ENCODE measurements at regions not wholly inside any gene's neighbourhood (a gene's known extent, or its start where the extent isn't known, plus 50 kb on each side); places are given as distances from the start of the nearest gene placed in this dataset.
"Not testable (repeated sequence)": the region's sequence is repeated elsewhere in the genome, so short reads cannot be mapped to it uniquely, and the experiment has no call there.

GRCh38 chr13:87878706-87879105 is 207.5 kb downstream of the SLITRK5 start:
- DNase-seq = no peak

GRCh38 chr13:87884884-87885283 is 213.7 kb downstream of the SLITRK5 start:
- no peak for DNase-seq

GRCh38 chr13:87887459-87888123 is 216.4 kb downstream of the SLITRK5 start:
- no peak for DNase-seq

GRCh38 chr13:87889254-87889653 is 218.1 kb downstream of the SLITRK5 start:
- DNase-seq = no peak

DNA sequence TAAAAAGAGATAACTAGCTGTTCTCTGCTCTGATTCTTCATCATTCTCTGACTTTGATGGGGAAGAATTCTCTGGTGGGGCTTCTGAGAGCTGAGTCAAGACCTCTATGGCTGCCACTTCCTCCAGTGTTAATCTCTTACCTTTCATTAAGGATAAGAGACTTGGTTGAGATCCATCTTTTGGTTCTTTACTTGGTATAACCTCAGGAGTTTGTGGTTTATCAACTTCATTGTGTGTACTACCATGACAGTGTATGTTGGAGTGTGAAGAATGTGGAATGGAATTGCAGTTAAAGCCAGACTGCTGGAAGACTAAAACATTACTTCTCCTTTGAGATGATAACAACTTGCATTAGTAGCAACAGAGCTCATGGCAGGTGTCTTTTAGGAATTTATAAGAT is 222.0 kb downstream of the SLITRK5 start:
- DNase-seq = no peak

DNA sequence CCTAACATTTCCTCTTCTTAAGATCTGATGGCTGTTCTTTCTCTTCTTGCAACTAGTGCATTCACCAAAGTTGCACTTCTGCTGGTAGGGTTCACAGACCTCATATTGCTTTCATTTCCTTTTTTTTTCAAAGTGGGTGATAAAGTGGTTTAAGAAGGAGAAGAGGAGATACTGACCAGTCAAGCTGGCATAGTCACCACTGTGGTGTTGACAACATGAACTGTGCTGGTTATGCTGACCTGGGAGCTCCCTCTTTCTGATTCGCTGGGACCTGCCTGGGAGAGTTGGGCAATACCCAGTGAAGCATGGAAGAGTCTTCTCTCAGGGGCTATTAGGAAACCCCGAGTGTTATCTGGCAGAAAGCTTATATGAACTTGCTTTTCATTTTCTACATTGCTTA is 222.9 kb downstream of the SLITRK5 start:
- DNase-seq = peak; percentile 2 to 18

DNA sequence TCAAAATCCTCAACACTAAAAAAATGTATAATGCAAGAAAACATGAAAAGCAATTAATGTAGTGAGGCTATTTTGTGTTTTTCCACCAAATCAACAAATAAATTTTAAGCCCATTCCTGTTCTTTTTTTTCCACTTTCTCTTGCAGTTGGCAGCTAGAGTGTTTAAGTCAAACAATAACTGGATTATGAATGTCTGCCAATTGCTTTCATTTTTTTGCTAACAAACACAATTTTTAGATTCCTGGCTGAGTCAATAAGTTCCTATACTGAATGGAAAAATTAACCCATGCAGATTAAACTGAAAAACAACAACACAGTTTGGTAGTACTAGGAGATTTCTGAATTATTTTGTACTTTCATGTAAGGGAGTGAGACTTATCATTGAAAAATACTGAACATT is 232.4 kb downstream of the SLITRK5 start:
- DNase-seq = no peak

- no peak for DNase-seq
Measured at GRCh38 chr13:87906411-87906810, 235.2 kb downstream of the SLITRK5 start.

- no peak for DNase-seq
Measured at GRCh38 chr13:87907202-87907601, 236.0 kb downstream of the SLITRK5 start.

- no peak for DNase-seq
Measured at GRCh38 chr13:87919956-87920355, 248.8 kb downstream of the SLITRK5 start.

DNA sequence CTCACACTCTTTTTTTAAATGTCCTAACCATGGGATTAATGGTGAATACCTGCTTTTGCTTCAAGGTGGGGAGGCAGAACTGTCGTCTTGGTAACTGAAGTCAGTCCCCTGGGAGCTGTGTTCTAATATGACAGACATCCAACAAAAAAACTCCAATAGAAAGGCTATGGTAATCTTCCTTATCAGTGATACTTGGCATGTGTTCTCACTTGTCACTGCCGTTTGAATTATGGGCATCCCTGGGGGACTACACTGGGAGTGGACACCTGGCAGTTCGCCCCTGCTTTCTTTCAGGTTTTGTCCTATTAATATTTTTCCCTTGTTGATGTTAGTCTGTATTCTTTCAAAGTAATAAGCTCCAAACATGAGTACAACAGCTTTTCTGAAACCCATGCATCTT is 252.6 kb downstream of the SLITRK5 start:
- no peak for DNase-seq

DNA sequence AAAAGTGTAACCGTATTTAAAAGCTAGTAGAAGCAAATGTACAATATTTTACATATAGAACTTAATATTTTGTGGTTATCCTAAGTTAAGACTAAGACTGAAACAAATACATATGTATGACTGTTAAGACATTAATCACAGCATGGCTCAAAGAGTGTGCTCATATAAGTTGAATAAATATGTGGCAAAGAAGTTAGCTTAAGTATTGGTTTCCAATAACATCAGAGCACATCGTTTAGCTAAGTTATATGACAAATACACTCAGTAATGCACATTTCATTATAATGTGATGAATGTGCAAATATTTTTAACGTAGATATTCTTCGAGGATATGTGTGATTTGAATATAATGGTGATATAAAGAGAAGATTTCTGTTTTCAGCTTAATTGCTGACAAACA is 253.8 kb downstream of the SLITRK5 start:
- no peak for DNase-seq

- DNase-seq = no peak
Measured at GRCh38 chr13:87940776-87941175, 269.6 kb downstream of the SLITRK5 start.

- no peak for DNase-seq
Measured at GRCh38 chr13:87941226-87941625, 270.1 kb downstream of the SLITRK5 start.

DNA sequence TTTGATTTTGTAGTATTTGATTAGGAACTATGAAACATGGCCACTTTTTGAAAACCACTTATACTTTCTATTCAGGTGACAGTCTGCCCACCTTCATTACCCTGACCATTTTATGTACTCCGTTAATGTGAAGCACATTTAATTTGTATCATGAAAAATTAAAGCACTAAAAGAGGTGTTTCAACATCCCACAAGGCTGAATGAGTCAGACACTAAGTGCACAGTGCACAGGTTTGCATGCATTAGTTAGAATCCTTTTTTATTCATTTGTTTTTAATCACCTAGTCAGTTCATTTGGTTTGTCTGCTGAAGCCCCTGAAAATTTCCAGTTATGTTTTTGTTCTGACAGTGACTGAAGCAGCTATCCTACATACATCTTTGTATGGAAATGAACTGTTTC is 271.0 kb downstream of the SLITRK5 start:
- DNase-seq = no peak

DNA sequence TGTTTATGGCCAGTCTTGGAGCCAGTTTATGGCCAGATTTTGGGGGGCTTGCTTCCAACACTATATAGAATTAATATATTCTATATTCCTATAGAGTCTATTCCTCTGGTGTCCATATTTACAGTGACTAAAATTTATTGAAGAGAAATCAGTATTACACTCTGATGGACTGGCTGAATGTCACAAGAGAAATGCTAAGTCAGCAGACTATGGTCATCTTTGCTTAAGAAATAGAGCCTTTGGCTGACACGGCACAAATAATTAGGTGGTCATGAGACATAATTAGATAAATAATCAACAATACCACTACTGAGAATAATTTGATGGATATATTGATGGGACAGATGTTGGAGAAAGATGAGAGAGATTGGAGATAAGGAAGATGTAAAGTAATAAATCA is 272.9 kb downstream of the SLITRK5 start:
- no peak for DNase-seq

- no peak for DNase-seq
Measured at GRCh38 chr13:87952377-87952776, 281.2 kb downstream of the SLITRK5 start.

DNA sequence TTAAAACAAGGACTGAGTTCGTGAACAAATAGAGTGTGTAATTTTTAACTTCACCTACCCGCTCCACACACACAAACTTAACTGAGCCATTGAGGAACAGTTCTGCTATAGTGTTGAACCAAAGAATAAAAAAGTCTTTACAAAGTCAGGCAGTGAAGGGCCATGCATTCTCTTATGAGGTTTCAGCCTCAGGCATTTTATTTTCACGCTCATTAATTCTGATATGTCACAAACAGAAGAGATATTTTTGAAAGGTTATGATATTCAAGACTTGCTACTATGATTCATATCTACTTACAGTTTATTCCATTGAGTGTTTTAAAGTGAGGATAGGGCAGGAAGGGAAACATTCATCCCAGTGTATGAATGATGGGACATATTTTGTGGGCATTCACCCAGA is 282.2 kb downstream of the SLITRK5 start:
- no peak for DNase-seq

DNA sequence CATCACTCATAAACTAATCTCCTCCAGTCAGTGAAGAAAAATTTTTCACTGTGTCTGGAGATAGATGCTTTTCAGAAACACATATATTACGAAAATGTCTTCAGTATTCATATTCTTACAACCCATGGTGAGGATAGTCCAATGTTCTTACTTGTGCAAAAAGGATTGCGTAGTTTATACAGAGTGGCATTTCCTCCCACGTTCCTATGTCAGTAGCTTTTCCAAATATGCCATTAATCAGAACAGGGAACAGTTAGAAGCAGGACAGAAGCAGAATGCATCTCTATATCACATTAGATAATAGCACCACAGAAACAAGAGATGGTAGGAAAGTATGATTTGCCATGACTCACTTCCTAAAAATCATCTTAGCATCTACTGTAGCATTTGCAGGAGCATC is 282.9 kb downstream of the SLITRK5 start:
- DNase-seq = no peak

GRCh38 chr13:87961546-87961945 is 290.4 kb downstream of the SLITRK5 start:
- DNase-seq = no peak

DNA sequence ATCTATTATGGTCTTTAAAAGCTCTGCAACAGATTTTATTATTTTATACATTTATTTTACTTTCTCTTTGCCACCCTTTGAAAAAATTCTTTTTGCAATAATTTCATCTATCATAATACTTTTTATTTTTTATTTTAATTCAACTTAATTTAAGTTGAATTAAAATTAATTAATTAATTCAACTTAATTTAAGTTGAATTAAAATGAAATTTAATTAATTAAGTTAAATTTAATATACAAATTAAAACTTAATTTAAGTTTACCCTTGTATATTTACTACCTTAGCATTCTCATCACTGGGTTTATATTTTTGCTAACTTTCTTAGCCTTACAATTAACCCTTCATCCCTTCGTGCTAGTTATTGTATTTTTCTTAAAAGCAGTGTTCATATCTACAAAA is 301.4 kb downstream of the SLITRK5 start:
- DNase-seq = no peak

DNA sequence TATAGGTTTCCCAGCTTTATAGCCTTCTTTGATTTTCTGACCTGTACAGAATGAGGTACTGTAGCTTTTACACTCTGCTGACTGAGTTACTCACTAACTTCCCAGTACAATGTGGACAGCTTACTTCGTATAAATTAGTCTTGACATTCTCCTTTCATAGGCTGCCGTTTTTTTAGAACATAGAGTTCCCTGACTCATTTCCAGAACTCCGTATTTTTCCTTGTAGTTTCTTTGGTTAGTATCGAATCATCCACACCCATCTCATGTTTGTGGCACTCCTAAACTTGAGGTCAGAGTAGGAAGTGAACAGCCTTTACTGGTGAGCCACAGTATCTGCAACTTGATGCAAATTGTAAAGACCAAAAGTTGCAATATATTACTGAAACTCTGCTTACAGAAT is 303.9 kb downstream of the SLITRK5 start:
- DNase-seq = no peak

DNA sequence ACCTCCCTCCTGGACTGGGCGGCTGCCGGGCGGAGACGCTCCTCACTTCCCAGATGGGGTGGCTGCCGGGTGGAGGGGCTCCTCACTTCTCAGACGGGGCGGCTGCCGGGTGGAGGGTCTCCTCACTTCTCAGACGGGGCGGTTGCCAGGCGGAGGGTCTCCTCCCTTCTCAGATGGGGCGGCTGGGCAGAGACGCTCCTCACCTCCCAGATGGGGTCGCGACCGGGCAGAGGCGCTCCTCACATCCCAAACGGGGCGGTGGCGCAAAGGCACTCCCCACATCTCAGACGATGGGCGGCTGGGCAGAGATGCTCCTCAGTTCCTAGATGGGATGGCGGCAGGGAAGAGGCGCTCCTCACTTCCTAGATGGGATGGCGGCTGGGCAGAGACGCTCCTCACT is 305.5 kb downstream of the SLITRK5 start:
- DNase-seq = not testable (repeated sequence)

GRCh38 chr13:87981416-87981815 is 310.2 kb downstream of the SLITRK5 start:
- no peak for DNase-seq

DNA sequence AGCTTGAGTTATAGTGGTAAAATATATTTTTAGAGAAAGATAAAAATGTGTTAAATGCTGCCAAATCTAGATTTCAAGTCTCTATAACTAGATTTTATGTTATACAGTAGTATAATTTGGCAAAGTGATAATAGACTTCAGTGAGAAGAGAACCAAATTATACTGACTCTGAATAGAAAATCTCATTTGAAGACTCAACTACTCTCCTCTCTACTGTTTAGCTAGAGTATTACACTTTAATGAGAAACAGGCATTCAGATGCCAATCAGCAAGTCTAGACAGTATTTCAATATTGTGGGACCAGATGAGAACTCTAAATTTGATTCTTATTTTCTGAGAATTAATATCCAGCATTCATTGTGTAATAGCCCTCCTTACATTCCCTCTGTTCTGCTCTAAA is 311.2 kb downstream of the SLITRK5 start:
- DNase-seq = no peak
